HL-60 (cell line): ENCODE measurements at regions not wholly inside any gene's neighbourhood (a gene's known extent, or its start where the extent isn't known, plus 50 kb on each side); places are given as distances from the start of the nearest gene placed in this dataset.

Source experiments
- DNase-seq, 2 experiments: peaks; one replicate each; pipeline ENCODE4 v3.0.0-alpha.2; 2010 to 2020; ENCODE audit warnings: low read depth in 1 of 2, low spot score in 1 of 2
- H3K27ac ChIP-seq: fragments of 250-450 bp; sonication (Bioruptor Pico); replicated peaks from 2 replicates; pipeline ENCODE4 v1.5.1; 2020; ENCODE audit warnings: mild to moderate bottlenecking, moderate library complexity
- H3K27me3 ChIP-seq: fragments of 250-450 bp; sonication (Bioruptor Pico); 2 replicates; pipeline ENCODE4 v1.5.1; 2021; ENCODE audit warnings: mild to moderate bottlenecking, moderate library complexity; ENCODE audit not compliant: insufficient read depth, poor library complexity, severe bottlenecking
- H3K4me3 ChIP-seq: replicated peaks from 2 replicates; pipeline ENCODE4 v1.5.1; 2011; ENCODE audit warnings: mild to moderate bottlenecking, control low read depth, low read length; ENCODE audit not compliant: insufficient read depth
- CTCF ChIP-seq: IDR thresholded peaks from one replicate; pipeline ENCODE4 v1.5.1; 2011; ENCODE audit warnings: low read length, control low read depth, inconsistent platforms; ENCODE audit not compliant: insufficient read depth
- GABPA ChIP-seq: IDR thresholded peaks from 2 replicates; pipeline ENCODE4 v1.6.1; 2012; ENCODE audit warnings: low read depth
- POLR2AphosphoS5 ChIP-seq: IDR thresholded peaks from 2 replicates; pipeline ENCODE4 v1.6.1; 2012; ENCODE audit warnings: low read depth
- REST ChIP-seq: IDR thresholded peaks from 2 replicates; pipeline ENCODE4 v1.6.1; 2012; ENCODE audit warnings: low read depth; ENCODE audit not compliant: insufficient replicate concordance
- SPI1 ChIP-seq: IDR thresholded peaks from 2 replicates; pipeline ENCODE4 v1.6.1; 2012; ENCODE audit warnings: low read depth, mild to moderate bottlenecking, borderline replicate concordance

- H3K27ac ChIP-seq: no peak overlapping the region
- H3K4me3 ChIP-seq: no peak overlapping the region
- H3K27me3 ChIP-seq: no peaks in the 10 kb centered on the region
- DNase-seq: no peak
- TF ChIP-seq CTCF (no peak), GABPA (no peak), POLR2AphosphoS5 (no peak), SPI1 (no peak)
Observed at GRCh38 chrX:121455890-121456289, 408.5 kb downstream of the GLUD2 start.

- Histone ChIP-seq H3K27me3 (no peaks in the 10 kb centered on the region), H3K4me3 (no peak overlapping the region), H3K27ac (no peak overlapping the region)
- no peak for DNase-seq
- TF ChIP-seq SPI1 (no peak), REST (no peak), CTCF (no peak)
Observed at GRCh38 chrX:121456315-121456714, 408.9 kb downstream of the GLUD2 start.

- TF ChIP-seq POLR2AphosphoS5 (no peak), GABPA (no peak), REST (no peak), CTCF (no peak), SPI1 (no peak)
- DNase-seq: no peak
- Histone ChIP-seq H3K4me3 (no peak overlapping the region), H3K27me3 (no peaks in the 10 kb centered on the region), H3K27ac (no peak overlapping the region)
Observed at GRCh38 chrX:121457096-121457495, 409.7 kb downstream of the GLUD2 start.

GRCh38 chrX:121479406-121479805, 432.0 kb downstream of the GLUD2 start:
- TF ChIP-seq POLR2AphosphoS5: no peak
- no peak for TF ChIP-seq REST
- no peak for TF ChIP-seq SPI1
- TF ChIP-seq CTCF: no peak
- TF ChIP-seq GABPA: no peak
- peaks cover 2% of the 10 kb centered on the region for H3K27me3 ChIP-seq
- DNase-seq: no peak
- H3K4me3 ChIP-seq: no peak overlapping the region
- no peak overlapping the region for H3K27ac ChIP-seq
